HG02623 (cell line): ENCODE measurements at regions not wholly inside any gene's neighbourhood (a gene's known extent, or its start where the extent isn't known, plus 50 kb on each side); places are given as distances from the start of the nearest gene placed in this dataset.
"Not testable (repeated sequence)": the region's sequence is repeated elsewhere in the genome, so short reads cannot be mapped to it uniquely, and the experiment has no call there.

Source experiments
- ATAC-seq: cut with Tn5 transposase; IDR thresholded peaks from one replicate; pipeline ENCODE4 v1.9.1; 2021; ENCODE audit warnings: moderate library complexity; ENCODE audit not compliant: unreplicated experiment

GRCh38 chr12:75766263-75767160 is 255.1 kb upstream of the KRR1 start:
- no peak for ATAC-seq

DNA sequence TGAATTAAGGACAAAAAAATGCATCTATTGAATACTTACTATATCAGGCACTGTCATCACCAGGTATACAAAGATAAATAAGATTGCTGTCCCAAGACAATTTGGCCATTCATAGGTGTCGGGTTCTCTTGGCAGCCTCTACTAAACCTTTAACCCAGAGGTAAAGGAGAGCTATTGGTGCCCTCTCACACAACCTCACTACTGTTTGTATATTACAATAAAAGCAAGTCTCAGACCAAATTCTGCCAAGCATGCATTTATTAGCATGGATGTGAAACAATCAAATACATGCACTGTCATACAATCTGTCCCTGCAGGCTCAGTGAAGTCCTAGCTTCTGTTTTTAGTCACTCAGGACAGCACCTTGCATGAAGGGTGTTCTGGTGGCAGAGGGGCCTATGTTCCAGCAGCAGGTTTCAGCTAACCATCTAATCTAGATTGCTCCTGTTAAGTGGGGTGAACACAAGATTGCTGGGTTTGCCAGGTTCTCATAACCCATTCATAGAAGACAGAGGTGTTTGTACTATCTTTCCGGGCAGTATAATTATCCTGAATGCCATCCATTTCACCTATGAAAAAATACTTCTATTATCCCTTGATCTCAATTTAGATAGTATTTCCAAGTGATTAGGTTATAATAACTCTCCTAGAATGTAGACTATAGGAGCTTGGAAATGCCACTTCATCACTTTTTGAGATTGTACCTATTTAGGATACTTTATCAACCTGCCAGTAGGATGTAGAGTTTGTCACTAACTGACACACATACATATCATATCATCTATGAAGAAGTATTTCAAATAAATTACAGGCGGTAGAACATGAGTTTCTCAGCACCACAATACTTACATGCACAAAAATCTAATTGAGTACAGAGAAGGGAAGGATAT is 254.0 kb upstream of the KRR1 start:
- no peak for ATAC-seq

DNA sequence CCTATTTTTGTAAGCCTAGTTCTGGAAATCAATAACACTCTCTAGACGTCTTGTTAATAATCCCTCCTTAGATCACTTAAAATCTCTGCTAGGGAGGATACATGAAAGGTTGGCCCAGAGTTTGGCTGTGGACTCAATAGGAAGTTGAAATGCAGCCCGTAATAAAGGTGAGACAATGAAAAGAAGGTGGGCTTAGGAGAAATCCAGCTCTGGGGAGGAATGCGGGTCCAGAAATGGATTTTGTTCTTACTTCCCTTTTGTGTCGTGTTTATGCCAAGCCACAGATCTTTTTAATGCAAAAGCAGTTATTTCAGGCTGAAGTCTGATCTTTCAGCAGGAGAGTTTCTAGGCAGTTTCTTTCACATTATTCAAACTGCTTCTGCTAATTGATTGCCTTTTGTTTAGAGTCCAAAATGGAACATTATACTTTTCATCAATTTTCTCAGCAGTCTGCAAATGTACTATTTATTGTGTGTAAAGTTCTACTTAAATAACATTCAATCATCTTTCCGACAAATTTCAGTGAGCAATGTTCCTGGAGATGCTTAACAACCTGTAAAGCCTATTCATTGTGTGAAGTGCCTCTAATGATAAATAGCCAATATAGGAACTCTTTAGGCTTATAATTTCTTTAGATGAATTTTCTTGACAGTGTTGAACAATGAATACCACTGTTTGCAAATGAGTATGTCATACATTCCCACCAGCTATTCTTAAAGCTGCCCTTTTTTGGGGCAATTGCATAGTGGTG is 252.9 kb upstream of the KRR1 start:
- ATAC-seq: no peak

DNA sequence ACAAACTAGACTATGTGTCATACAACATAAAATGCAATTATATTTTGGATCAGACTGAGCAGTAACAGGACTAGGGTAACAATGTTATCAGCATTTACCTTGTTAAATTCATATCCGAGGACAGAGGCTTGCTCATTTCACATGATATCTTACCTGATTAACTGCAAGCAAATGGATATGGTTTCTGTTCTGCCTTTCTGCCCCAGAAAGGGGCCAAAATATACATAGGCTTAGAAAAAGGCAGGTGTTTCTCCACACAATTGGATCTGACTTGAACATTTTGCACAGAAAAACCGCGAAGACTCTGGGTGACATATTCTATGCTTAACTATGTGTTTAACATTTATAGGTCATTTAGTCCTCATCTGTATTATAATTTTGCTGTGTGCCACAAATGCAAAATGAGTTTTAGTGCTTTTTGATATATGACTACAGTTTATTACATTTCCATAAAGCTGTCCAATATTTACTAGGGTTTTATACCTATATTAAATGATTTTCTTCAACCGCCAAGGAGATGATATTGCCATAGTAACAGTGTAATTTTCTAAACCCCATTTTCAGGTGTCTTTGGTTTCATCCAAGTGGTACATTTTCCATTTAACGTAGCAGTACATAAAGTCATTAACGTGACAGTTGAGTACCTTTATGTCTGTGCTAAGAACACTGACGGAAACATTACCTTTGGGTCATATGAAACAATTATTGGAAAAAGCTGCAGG is 249.3 kb upstream of the KRR1 start:
- no peak for ATAC-seq

DNA sequence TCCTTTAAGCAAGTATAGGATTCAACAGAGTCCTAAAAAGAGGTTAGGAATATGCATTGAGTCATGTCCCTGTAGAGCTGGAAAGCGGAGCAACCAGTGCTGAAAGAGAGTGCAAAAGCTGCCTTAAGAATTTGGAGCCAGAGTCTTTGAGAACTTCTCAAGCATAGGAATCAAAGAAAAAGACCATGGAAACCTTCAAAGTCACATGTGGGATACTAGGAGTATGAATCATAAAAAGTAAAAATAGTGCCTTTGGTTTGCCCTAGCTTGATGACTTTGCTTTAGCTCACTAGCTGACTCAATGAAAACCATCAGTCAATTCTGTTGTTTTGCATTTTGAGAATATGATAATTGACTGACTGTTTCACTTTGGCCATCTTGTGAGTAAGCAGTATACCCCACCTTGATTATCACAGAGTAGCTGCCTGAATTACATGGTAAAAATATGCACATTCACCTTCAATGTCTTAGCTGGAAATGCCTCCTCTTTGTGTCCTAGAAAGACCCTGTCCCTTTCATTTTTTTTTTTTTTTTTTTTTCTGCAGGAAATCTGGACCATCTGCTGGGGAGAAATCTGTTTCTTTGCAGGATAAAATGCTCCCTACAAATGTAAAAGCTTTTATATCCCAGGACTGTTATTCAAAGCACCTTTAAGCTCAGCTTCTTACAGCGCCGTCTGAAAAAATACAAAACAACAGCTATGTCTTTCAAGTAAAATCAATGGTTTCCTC is 248.6 kb upstream of the KRR1 start:
- no peak for ATAC-seq

DNA sequence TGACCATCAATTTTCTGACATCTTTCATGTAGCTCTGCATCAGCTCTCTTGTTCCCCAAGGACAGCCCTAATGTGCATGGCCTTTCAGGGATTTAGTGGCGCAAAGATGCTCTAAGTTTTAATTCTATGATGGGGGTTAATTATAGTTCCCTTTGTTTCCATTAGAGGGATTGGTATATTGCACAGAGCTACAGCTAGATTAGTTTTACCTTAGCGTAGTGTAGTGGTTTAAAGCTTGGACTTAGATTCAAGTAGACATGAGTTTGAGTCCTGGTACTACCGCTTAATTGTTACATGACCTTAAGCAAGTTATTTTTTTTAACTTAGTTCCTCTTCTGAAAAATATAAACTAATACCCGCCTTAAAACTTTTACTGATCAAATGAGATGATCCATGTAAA is 247.8 kb upstream of the KRR1 start:
- ATAC-seq: no peak

DNA sequence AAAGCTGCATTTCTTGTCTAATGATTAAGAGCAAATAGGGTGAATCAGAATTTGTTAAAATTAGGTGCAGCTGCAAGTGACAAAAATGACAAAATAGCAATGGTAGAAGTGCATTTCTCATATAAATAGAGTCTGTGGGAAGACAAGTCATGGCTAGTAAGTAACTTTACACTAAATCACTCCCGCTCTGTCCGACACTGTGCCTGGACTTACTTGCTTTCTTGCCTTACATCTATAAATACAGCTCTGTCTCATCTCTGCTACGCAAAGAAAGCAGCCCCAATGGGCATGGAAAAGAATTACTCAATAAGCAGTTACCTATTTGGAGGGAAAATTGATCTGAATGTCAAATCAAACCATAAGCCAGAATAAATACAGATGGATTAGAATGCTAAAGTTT is 245.4 kb upstream of the KRR1 start:
- no peak for ATAC-seq

- ATAC-seq: no peak
Measured at GRCh38 chr12:75756111-75756510, 244.7 kb upstream of the KRR1 start.

- ATAC-seq: no peak
Measured at GRCh38 chr12:75754698-75755097, 243.3 kb upstream of the KRR1 start.

DNA sequence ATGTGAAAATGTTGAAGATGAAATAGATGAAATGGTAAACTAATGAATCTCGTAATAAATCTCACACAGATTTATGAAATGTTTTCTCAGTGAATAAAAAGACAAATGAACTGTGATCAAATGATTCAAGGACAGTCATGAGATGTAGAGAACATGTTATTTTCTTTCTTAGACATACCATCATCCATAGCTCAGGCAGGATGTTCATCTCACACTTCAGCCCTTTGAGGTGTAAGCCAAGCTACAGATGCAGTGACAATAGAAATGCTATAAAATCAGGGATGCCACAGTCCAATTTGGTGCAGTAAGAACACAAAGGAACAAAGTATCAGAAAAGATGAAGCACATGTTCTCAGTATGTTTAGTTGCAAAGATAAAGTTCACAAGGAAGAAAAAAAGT is 242.7 kb upstream of the KRR1 start:
- no peak for ATAC-seq

DNA sequence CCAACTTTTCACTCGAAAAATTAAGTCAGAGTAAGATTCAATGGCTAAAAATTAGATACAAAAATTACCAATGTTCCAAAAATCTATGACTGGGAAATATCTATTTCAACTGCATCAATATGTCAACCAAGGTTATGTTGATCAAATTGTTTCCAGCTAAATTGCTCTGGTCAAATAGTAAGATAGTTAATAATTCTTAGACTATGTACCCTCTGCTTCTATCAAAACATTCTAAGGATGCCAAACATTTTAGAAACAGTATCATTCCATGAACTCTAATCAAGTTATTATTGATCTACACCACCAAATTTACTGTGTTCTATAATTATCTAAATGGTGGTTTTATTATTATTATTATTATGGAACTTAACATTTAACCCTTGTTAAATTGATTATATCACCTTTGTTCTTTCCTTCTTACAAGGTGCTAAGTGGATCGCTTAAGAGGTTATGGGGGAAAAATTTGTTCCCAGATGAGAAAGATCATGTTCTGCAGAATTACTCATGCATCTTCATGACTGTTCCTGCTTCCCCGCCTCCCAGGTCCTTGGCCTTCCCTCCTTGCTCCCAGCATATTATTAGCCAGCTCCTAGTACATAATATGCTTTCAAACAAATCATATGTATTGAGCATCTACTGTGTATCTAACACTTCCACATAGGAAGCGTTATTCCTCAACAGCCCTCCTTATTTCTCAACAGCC is 240.5 kb upstream of the KRR1 start:
- ATAC-seq: no peak

GRCh38 chr12:75750716-75751306 is 239.4 kb upstream of the KRR1 start:
- no peak for ATAC-seq

DNA sequence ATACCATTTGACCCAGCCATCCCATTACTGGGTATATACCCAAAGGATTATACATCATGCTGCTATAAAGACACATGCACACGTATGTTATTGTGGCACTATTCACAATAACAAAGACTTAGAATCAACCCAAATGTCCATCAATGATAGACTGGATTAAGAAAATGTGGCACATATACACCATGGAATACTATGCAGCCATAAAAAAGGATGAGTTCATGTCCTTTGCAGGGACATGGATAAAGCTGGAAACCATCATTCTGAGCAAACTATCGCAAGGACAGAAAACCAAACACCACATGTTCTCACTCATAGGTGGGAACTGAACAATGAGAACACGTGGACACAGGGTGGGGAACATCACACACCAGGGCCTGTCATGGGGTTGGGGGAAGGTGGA is 237.6 kb upstream of the KRR1 start:
- not testable (repeated sequence) for ATAC-seq

DNA sequence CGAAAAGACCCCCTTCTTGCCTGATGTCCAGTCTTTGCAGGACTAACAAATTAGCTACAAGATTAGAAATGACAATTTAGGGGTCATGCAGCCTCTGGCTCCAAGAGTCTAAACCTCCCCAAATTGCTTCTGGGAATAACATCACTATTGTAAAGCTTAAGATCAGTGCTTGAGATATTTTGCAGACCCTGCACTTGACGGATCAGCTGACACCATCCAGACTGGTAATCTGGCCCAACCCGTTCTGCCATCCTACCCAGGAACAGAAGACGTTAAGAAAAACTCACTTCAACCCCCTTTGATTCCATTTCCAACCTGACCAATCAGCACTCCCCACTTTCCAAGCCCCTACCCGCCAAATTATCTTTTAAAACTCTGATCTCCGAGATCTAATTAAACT is 236.7 kb upstream of the KRR1 start:
- no peak for ATAC-seq

DNA sequence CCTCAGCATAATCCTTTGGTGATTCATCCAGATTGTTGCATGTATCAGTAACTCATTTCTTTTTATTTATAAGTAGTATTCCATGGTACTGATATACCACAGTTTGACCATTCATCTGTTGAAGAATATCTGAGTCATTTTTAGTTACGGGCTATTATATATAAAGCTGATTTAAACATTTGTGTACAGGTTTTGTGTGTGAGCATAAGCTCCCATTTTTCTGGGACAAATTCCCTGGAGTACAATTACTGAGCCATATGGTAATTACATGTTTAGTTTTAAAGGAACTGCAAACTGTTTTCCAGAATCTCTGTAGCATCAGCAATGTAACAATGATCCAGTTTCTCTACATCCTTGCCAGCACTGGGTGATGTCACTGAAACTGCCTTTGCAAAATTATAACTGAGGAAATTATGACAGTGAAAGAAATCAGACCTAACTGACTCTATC is 236.2 kb upstream of the KRR1 start:
- no peak for ATAC-seq

DNA sequence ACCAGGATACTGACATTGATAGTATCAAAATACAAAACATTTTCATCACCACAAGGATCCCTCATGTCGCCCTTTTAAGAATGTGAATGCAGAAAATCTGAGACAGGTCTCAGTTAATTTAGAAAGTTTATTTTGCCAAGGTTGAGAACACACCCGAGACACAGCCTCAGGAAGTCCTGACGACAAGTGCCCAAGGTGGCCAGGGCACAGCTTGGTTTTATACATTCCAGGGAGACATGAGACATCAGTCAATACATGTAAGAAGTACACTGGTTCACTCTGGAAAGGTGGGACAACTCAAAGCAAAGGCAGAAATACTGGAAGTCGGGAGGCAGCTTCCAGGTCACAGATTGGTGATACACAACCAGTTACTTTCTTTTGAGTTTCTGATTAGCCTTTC is 235.2 kb upstream of the KRR1 start:
- ATAC-seq: no peak

DNA sequence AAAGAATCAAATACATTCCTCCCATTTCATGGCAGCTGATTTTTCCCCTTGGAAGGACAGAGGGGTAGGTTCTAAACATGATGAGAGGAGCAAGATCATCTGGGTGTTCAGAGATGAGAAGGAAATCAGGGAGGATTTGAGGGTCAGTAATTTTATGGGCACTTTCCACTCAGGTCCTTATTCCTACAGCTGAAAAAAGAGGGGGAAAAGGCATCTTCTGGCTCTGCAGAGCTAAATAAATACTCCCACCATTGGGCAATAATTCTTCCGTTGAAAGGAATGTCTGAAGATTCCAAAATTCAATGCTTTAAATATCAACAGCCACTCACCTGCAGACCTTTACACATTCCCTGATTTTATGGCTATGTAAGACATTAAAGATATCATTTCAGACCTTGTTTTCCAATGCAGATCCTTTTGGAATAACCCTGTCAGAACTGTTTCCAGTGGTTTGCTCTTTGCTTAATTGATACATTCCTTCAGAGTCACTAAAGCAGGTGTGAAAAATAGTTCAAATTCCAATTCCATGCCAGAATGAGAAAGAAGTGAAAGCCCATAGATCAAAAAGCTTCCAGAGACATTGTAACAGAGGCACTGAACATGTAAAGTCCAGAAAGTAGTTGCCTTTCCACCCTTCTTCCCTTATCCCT is 233.3 kb upstream of the KRR1 start:
- ATAC-seq: no peak

- ATAC-seq: no peak
Measured at GRCh38 chr12:75742961-75743360, 231.6 kb upstream of the KRR1 start.
